ENCODE measurements at regions not wholly inside any gene's neighbourhood (a gene's known extent, or its start where the extent isn't known, plus 50 kb on each side); places are given as distances from the start of the nearest gene placed in this dataset.

GRCh38 chr12:92445253-92446082 lies 257.3 kb upstream of the PLEKHG7 start:
- Histone ChIP-seq H3K27me3 (no peaks in the 10 kb centered on the region), H3K4me3 (no peak overlapping the region), H3K9me3 (no peaks in the 10 kb centered on the region), H3K4me1 (no peaks in the 10 kb centered on the region), H3K36me3 (no peaks in the 10 kb centered on the region), H3K27ac (peak overlapping the region in 1 of 3 donors; percentile 12)
- ATAC-seq (peak; percentile 9 to 64 (median 43)), DNase-seq (no peak)
- TF ChIP-seq, protein P1, sequence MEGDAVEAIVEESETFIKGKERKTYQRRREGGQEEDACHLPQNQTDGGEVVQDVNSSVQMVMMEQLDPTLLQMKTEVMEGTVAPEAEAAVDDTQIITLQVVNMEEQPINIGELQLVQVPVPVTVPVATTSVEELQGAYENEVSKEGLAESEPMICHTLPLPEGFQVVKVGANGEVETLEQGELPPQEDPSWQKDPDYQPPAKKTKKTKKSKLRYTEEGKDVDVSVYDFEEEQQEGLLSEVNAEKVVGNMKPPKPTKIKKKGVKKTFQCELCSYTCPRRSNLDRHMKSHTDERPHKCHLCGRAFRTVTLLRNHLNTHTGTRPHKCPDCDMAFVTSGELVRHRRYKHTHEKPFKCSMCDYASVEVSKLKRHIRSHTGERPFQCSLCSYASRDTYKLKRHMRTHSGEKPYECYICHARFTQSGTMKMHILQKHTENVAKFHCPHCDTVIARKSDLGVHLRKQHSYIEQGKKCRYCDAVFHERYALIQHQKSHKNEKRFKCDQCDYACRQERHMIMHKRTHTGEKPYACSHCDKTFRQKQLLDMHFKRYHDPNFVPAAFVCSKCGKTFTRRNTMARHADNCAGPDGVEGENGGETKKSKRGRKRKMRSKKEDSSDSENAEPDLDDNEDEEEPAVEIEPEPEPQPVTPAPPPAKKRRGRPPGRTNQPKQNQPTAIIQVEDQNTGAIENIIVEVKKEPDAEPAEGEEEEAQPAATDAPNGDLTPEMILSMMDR (IDR thresholded peaks at IDR 0.05): no peak
- TF ChIP-seq POLR2A (IDR thresholded peaks at IDR 0.05): no peak
- intact Hi-C loops (cut with DNase I): no loop called here
- WGBS (ENCODE audit: insufficient coverage, low coverage, low lambda C conversion rate, missing lambda C conversion rate): 64% methylated on average over 10 of the region's 10 CpGs

- H3K9me3 ChIP-seq: no peaks in the 10 kb centered on the region
- H3K27ac ChIP-seq: no peak overlapping the region
- no peaks in the 10 kb centered on the region for H3K27me3 ChIP-seq
- DNase-seq (no peak), ATAC-seq (peak; percentile 48 to 76 (median 74))
- intact Hi-C loops (cut with DNase I): no loop called here
- 62% methylated on average over 4 of the region's 9 CpGs for WGBS (ENCODE audit: insufficient coverage, low coverage, low lambda C conversion rate, missing lambda C conversion rate)
- no peak overlapping the region for H3K4me3 ChIP-seq
- TF ChIP-seq, protein P1 (IDR thresholded peaks at IDR 0.05): no peak
- TF ChIP-seq POLR2A (IDR thresholded peaks at IDR 0.05): no peak
- no peaks in the 10 kb centered on the region for H3K36me3 ChIP-seq
- no peaks in the 10 kb centered on the region for H3K4me1 ChIP-seq
Measured at GRCh38 chr12:92444763-92445162, 258.0 kb upstream of the PLEKHG7 start.

GRCh38 chr12:92442782-92443181 lies 260.0 kb upstream of the PLEKHG7 start:
- no peak for TF ChIP-seq POLR2A (IDR thresholded peaks at IDR 0.05)
- TF ChIP-seq, protein P1 (IDR thresholded peaks at IDR 0.05): no peak
- ATAC-seq: no peak
- H3K36me3 ChIP-seq: no peaks in the 10 kb centered on the region
- no peaks in the 10 kb centered on the region for H3K9me3 ChIP-seq
- 74% methylated on average over 3 of the region's 3 CpGs for WGBS (ENCODE audit: insufficient coverage, low coverage, low lambda C conversion rate, missing lambda C conversion rate)
- intact Hi-C loops (cut with DNase I): no loop called here
- H3K4me1 ChIP-seq: no peaks in the 10 kb centered on the region
- no peaks in the 10 kb centered on the region for H3K27me3 ChIP-seq
- H3K4me3 ChIP-seq: no peak overlapping the region
- DNase-seq: no peak
- H3K27ac ChIP-seq: no peak overlapping the region

DNA sequence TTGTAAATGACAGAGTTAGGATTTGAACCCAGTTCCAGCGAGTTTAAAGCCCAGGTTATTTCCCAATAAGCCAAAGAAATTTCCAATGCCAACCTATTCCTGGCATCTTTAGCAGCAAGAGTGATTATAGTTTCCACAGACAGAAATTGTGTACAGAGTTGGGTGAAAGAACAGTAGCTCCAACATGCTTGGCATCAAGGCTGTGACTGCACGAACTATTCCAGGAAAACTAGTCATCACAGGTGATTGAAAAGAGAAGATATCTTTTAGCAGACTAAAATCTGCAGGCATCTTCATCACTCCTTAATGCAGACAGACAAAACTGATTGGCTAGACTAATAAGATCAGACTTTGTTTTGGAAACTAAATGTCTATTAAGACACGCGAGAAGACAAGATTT lies 262.7 kb upstream of the PLEKHG7 start:
- no peak overlapping the region for H3K27ac ChIP-seq
- no peak overlapping the region for H3K4me3 ChIP-seq
- peak in 3 of 4 donors; percentile 13 to 44 (median 28) for ATAC-seq
- H3K4me1 ChIP-seq: no peaks in the 10 kb centered on the region
- no peaks in the 10 kb centered on the region for H3K9me3 ChIP-seq
- 74% methylated on average over 4 of the region's 4 CpGs for WGBS (ENCODE audit: insufficient coverage, low coverage, low lambda C conversion rate, missing lambda C conversion rate)
- no peak for DNase-seq
- TF ChIP-seq, protein P1 (IDR thresholded peaks at IDR 0.05): no peak
- TF ChIP-seq POLR2A (IDR thresholded peaks at IDR 0.05): no peak
- H3K36me3 ChIP-seq: no peaks in the 10 kb centered on the region
- intact Hi-C loops (cut with DNase I): no loop called here
- no peaks in the 10 kb centered on the region for H3K27me3 ChIP-seq
